Left ventricle myocardium inferior (tissue), 1 donor: ENCODE measurements at regions not wholly inside any gene's neighbourhood (a gene's known extent, or its start where the extent isn't known, plus 50 kb on each side); places are given as distances from the start of the nearest gene placed in this dataset.

Source experiments
- DNase-seq: peaks from one replicate; pipeline ENCODE4 v3.0.0-alpha.2; 2020
- H3K27ac ChIP-seq: fragments of 200-600 bp; replicated peaks from 2 replicates; pipeline ENCODE4 v1.8.0; 2021
- H3K27me3 ChIP-seq: fragments of 200-600 bp; 2 replicates; pipeline ENCODE4 v1.8.0; 2021; ENCODE audit warnings: low read depth
- H3K36me3 ChIP-seq: fragments of 200-600 bp; 2 replicates; pipeline ENCODE4 v1.8.0; 2021
- H3K4me1 ChIP-seq: fragments of 200-600 bp; 2 replicates; pipeline ENCODE4 v1.8.0; 2021
- H3K4me3 ChIP-seq: fragments of 200-600 bp; 2 replicates; pipeline ENCODE4 v1.8.0; 2021; ENCODE audit warnings: mild to moderate bottlenecking, moderate library complexity
- H3K9me3 ChIP-seq: fragments of 200-600 bp; replicated peaks from 2 replicates; pipeline ENCODE4 v1.8.0; 2021
- CTCF ChIP-seq: fragments of 200-600 bp; IDR thresholded peaks from 2 replicates; pipeline ENCODE4 v1.8.0; 2021; ENCODE audit warnings: antibody characterized with exemption, mild to moderate bottlenecking, borderline replicate concordance
- intact Hi-C: fragments of 100-400 bp; cut with micrococcal nuclease; formaldehyde crosslinking; loops from one replicate; pipeline ENCODE4 v1.11.0; 2022
- donor health status: DM: no; HTN: yes; CAD: no; lungs with severe emphysema.

DNA sequence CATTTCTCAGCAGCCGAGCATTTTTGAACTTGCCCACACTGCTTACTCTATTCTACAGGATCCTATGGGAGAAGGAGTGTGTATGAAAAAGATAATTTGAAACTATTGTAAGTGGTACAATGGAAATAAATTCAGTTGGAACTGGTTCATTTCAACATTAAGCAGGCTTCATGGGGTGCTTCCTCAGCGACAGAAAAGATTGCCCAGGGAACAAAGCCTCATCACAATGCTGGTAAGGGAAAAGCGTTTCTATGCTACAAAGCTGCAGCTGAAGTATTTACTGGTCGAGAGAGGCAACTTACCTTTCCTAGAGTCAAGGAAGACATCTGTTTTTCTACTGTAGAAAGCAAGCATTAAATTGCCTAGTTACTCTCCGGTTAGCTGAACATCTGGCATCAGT is 568.2 kb upstream of the ZP4 start:
- Histone ChIP-seq H3K27me3 (no peaks in the 10 kb centered on the region), H3K36me3 (no peaks in the 10 kb centered on the region), H3K27ac (no peak overlapping the region), H3K4me3 (no peak overlapping the region), H3K9me3 (no peaks in the 10 kb centered on the region), H3K4me1 (no peaks in the 10 kb centered on the region)
- no peak for TF ChIP-seq CTCF
- DNase-seq: no peak
- intact Hi-C loops: no loop called here

- DNase-seq: no peak
- intact Hi-C loops: no loop called here
- Histone ChIP-seq H3K36me3 (no peaks in the 10 kb centered on the region), H3K4me1 (no peaks in the 10 kb centered on the region), H3K27ac (no peak overlapping the region), H3K9me3 (no peaks in the 10 kb centered on the region), H3K27me3 (no peaks in the 10 kb centered on the region), H3K4me3 (no peak overlapping the region)
- TF ChIP-seq CTCF: no peak
These were observed 566.9 kb upstream of the ZP4 start for GRCh38 chr1:238457610-238458009.

DNA sequence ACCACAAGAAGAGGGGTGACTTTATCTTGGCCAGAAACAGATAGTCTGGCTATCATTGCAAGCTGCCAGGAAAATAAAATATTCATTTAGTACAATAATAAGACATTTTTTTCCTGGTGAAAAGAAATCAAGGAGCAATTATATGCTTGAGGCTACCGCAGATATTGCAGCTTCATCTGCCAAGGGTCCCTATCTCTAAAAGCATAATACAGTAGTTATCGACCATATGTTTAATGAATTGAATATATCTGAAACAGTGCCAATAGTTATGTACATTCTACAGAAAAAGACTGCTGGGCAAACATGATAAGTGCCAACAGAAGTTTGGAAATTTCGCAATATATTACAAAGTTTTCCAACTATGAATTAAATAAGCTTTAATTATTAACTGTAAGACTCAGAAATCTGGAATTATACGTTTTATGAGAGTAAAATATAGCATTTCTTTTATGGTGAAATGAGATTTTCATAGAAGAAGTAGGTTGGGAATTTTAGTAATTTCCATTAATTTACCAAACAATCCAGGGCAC is 561.1 kb upstream of the ZP4 start:
- Histone ChIP-seq H3K27ac (no peak overlapping the region), H3K4me1 (no peaks in the 10 kb centered on the region), H3K4me3 (no peak overlapping the region), H3K27me3 (no peaks in the 10 kb centered on the region), H3K36me3 (no peaks in the 10 kb centered on the region), H3K9me3 (no peaks in the 10 kb centered on the region)
- no peak for DNase-seq
- TF ChIP-seq CTCF: no peak
- intact Hi-C loops: no loop called here

DNA sequence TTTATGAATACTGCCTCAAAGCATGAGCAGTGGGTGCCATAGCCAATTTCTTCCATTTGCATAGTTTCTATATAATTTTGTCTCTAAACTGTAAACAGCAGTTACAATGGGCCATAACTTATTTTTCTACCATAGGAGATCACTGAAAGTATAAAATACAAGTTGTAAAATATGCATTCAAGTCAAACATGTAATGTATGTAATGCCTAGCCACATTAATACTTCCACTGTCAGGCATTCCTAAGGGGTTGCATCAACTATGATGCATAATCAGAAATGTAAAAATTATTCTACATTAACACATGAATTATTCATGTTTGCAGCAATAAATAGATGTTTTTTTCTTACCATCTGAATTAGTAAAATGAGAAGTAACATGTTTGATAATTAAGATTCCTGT is 560.3 kb upstream of the ZP4 start:
- H3K27ac ChIP-seq: no peak overlapping the region
- no peaks in the 10 kb centered on the region for H3K9me3 ChIP-seq
- no peak for TF ChIP-seq CTCF
- H3K27me3 ChIP-seq: no peaks in the 10 kb centered on the region
- no peak for DNase-seq
- H3K4me1 ChIP-seq: no peaks in the 10 kb centered on the region
- no peaks in the 10 kb centered on the region for H3K36me3 ChIP-seq
- H3K4me3 ChIP-seq: no peak overlapping the region
- intact Hi-C loops: no loop called here

DNA sequence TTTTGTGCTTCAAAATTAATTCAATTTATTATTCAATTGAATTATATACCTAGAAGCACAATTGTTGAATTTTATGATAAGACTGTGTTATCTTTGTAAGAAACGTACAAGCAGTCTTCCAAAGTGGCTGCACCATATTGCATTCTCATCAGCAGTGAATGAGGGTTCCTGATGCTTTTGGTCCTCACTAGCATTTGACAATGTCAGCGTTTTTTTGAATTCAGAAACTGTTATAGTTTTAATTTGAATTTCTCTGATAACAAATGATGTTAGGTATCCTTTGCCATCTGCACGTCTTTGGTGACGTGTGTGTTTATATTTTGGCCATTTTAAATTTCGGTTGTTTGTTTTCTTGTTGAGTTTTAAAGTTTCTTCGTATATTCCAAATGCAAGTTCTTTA is 553.0 kb upstream of the ZP4 start:
- no peak for TF ChIP-seq CTCF
- no peak for DNase-seq
- Histone ChIP-seq H3K9me3 (peaks cover 17% of the 10 kb centered on the region), H3K27ac (no peak overlapping the region), H3K36me3 (no peaks in the 10 kb centered on the region), H3K27me3 (no peaks in the 10 kb centered on the region), H3K4me1 (no peaks in the 10 kb centered on the region), H3K4me3 (no peak overlapping the region)
- intact Hi-C loops: no loop called here

DNA sequence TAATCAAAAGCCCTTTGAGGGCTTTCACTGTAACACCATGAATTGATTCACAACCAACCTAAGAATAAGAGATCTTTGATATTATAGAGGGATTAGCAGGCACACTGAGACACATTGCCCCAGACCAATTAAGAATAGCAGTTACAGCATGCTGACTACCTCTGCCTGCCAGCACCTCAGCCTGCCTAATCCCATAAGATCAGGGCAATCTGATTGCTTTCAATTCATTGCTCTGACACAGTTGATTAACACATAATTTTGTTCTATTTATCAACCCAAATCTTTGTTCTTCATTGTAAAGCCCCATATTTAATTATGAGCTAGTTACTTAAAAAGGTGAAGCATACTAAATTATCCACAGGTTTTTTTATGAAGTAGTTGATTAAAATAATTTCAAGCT is 548.8 kb upstream of the ZP4 start:
- Histone ChIP-seq H3K27me3 (no peaks in the 10 kb centered on the region), H3K27ac (no peak overlapping the region), H3K4me1 (no peaks in the 10 kb centered on the region), H3K4me3 (no peak overlapping the region), H3K9me3 (peaks cover 9% of the 10 kb centered on the region), H3K36me3 (no peaks in the 10 kb centered on the region)
- DNase-seq: no peak
- intact Hi-C loops: no loop called here
- TF ChIP-seq CTCF: no peak
